MM.1S (cell line): ENCODE measurements at regions not wholly inside any gene's neighbourhood (a gene's known extent, or its start where the extent isn't known, plus 50 kb on each side); places are given as distances from the start of the nearest gene placed in this dataset.

Experiments
- DNase-seq: peaks from one replicate; pipeline ENCODE4 v3.0.0-alpha.2; 2015
- H2AFZ ChIP-seq: fragments of 300-600 bp; sonication (generic); 2 replicates; pipeline ENCODE4 v1.6.0; 2016; ENCODE audit warnings: antibody characterized with exemption, low read length
- H3F3A ChIP-seq: fragments of 300-600 bp; sonication (generic); 2 replicates; pipeline ENCODE4 v1.6.1; 2016; ENCODE audit warnings: mild to moderate bottlenecking, antibody characterized with exemption, low read length, moderate library complexity, mixed read lengths; ENCODE audit not compliant: insufficient read depth
- H3K27ac ChIP-seq: fragments of 300-600 bp; sonication (generic); 2 replicates; pipeline ENCODE4 v1.5.1; 2016; ENCODE audit warnings: mild to moderate bottlenecking, low read length
- H3K27me3 ChIP-seq: fragments of 300-600 bp; sonication (generic); replicated peaks from 2 replicates; pipeline ENCODE4 v1.6.0; 2016; ENCODE audit warnings: low read length; ENCODE audit not compliant: insufficient read depth
- H3K36me3 ChIP-seq: fragments of 300-600 bp; sonication (generic); replicated peaks from 2 replicates; pipeline ENCODE4 v1.6.1; 2016; ENCODE audit warnings: mild to moderate bottlenecking, low read length, mixed read lengths; ENCODE audit not compliant: insufficient read depth
- H3K4me1 ChIP-seq: fragments of 300-600 bp; sonication (generic); 2 replicates; pipeline ENCODE4 v1.6.1; 2016; ENCODE audit warnings: low read length, mixed read lengths
- H3K4me2 ChIP-seq: fragments of 300-600 bp; sonication (generic); 2 replicates; pipeline ENCODE4 v1.6.0; 2016; ENCODE audit warnings: low read depth, low read length
- H3K4me3 ChIP-seq: fragments of 300-600 bp; sonication (generic); 2 replicates; pipeline ENCODE4 v1.5.1; 2016; ENCODE audit warnings: low read length, mixed read lengths
- H3K79me2 ChIP-seq: fragments of 300-600 bp; sonication (generic); 2 replicates; pipeline ENCODE4 v1.6.1; 2016; ENCODE audit warnings: mixed run types, low read length, mixed read lengths
- H3K9ac ChIP-seq: fragments of 300-600 bp; sonication (generic); 2 replicates; pipeline ENCODE4 v1.6.1; 2016; ENCODE audit warnings: low read length, mixed read lengths
- H3K9me2 ChIP-seq: fragments of 300-600 bp; sonication (generic); replicated peaks from 2 replicates; pipeline ENCODE4 v1.6.1; 2016; ENCODE audit warnings: mild to moderate bottlenecking, low read length, mixed read lengths; ENCODE audit not compliant: insufficient read depth
- H3K9me3 ChIP-seq: fragments of 300-600 bp; sonication (generic); replicated peaks from 2 replicates; pipeline ENCODE4 v1.6.1; 2016; ENCODE audit warnings: mild to moderate bottlenecking, low read length, mixed read lengths; ENCODE audit not compliant: insufficient read depth
- H4K20me1 ChIP-seq: fragments of 300-600 bp; sonication (generic); 2 replicates; pipeline ENCODE4 v1.6.1; 2016; ENCODE audit warnings: mild to moderate bottlenecking, low read length, moderate library complexity, mixed read lengths; ENCODE audit not compliant: insufficient read depth
- CTCF ChIP-seq: fragments of 300-600 bp; sonication (generic); IDR thresholded peaks from 2 replicates; pipeline ENCODE4 v1.5.1; 2016; ENCODE audit warnings: antibody characterized with exemption, low read length, mixed read lengths
- EZH2 ChIP-seq: fragments of 300-600 bp; sonication (generic); optimal IDR thresholded peaks from 2 replicates; pipeline ENCODE3; 2017; ENCODE audit warnings: low read depth, mild to moderate bottlenecking, antibody characterized with exemption, low read length, mixed read lengths
- EZH2phosphoT487 ChIP-seq: fragments of 300-600 bp; sonication (generic); IDR thresholded peaks from 2 replicates; pipeline ENCODE4 v1.6.1; 2018; ENCODE audit warnings: antibody characterized with exemption, low read length

GRCh38 chr6:11865680-11866300, 87.2 kb upstream of the ADTRP start:
- Histone ChIP-seq H4K20me1 (no peaks in the 10 kb centered on the region), H3F3A (no peaks in the 10 kb centered on the region), H3K27ac (no peak overlapping the region), H3K9me2 (no peaks in the 10 kb centered on the region), H3K9ac (no peak overlapping the region), H3K9me3 (no peaks in the 10 kb centered on the region), H3K4me2 (no peak overlapping the region), H3K79me2 (no peaks in the 10 kb centered on the region), H3K4me1 (no peaks in the 10 kb centered on the region), H3K36me3 (no peaks in the 10 kb centered on the region), H3K27me3 (no peaks in the 10 kb centered on the region), H3K4me3 (no peak overlapping the region), H2AFZ (no peak overlapping the region)
- no peak for TF ChIP-seq CTCF
- TF ChIP-seq EZH2: no peak
- no peak for TF ChIP-seq EZH2phosphoT487
- DNase-seq: no peak

- Histone ChIP-seq H3K27me3 (no peaks in the 10 kb centered on the region), H3K79me2 (no peaks in the 10 kb centered on the region), H4K20me1 (no peaks in the 10 kb centered on the region), H3K9ac (no peak overlapping the region), H3K4me1 (no peaks in the 10 kb centered on the region), H3K27ac (no peak overlapping the region), H2AFZ (no peak overlapping the region), H3K4me3 (no peak overlapping the region), H3K36me3 (no peaks in the 10 kb centered on the region), H3K9me3 (no peaks in the 10 kb centered on the region), H3F3A (no peaks in the 10 kb centered on the region), H3K9me2 (no peaks in the 10 kb centered on the region), H3K4me2 (no peak overlapping the region)
- TF ChIP-seq CTCF: no peak
- TF ChIP-seq EZH2: no peak
- TF ChIP-seq EZH2phosphoT487: no peak
- no peak for DNase-seq
Measured at GRCh38 chr6:11858439-11858838, 79.8 kb upstream of the ADTRP start.

GRCh38 chr6:11855743-11856142, 77.1 kb upstream of the ADTRP start:
- no peaks in the 10 kb centered on the region for H4K20me1 ChIP-seq
- H3K27me3 ChIP-seq: no peaks in the 10 kb centered on the region
- H3K79me2 ChIP-seq: no peaks in the 10 kb centered on the region
- no peak for DNase-seq
- H3K27ac ChIP-seq: no peak overlapping the region
- H3K9me3 ChIP-seq: no peaks in the 10 kb centered on the region
- no peaks in the 10 kb centered on the region for H3K36me3 ChIP-seq
- H3K4me3 ChIP-seq: no peak overlapping the region
- H3K4me1 ChIP-seq: no peaks in the 10 kb centered on the region
- no peak overlapping the region for H3K4me2 ChIP-seq
- no peaks in the 10 kb centered on the region for H3K9me2 ChIP-seq
- H3K9ac ChIP-seq: no peak overlapping the region
- H3F3A ChIP-seq: no peaks in the 10 kb centered on the region
- TF ChIP-seq CTCF (no peak), EZH2phosphoT487 (no peak), EZH2 (no peak)
- H2AFZ ChIP-seq: no peak overlapping the region
